GM21381 (cell line): ENCODE measurements at regions not wholly inside any gene's neighbourhood (a gene's known extent, or its start where the extent isn't known, plus 50 kb on each side); places are given as distances from the start of the nearest gene placed in this dataset.

Source experiments
- ATAC-seq: cut with Tn5 transposase; IDR thresholded peaks from one replicate; pipeline ENCODE4 v1.9.1; 2021; ENCODE audit warnings: mild to moderate bottlenecking, moderate library complexity; ENCODE audit not compliant: unreplicated experiment

GRCh38 chr6:149147938-149148718 is 169.4 kb upstream of the TAB2 start:
- ATAC-seq = no peak

- ATAC-seq = no peak
Measured at GRCh38 chr6:149149653-149150052, 167.9 kb upstream of the TAB2 start.

DNA sequence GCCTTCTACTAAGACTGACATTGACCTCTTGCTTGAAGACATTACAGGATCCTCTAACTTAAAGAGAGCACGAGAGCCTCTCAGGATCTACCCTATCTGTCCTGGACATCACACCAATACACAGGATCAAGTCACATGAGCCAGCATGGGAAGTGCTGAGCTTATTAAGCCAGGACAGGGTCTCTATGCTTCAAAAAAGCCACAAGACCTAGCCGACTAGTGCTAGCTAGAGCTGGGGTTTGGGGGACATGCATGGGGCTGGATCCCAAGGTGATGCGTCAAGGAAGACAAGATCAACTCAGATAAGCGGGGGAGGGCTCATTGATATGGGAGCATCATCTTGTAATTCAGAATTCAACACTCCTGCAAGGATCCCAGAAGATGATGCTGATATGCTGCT is 167.2 kb upstream of the TAB2 start:
- ATAC-seq = no peak

- no peak for ATAC-seq
Measured at GRCh38 chr6:149150801-149151398, 166.6 kb upstream of the TAB2 start.

- ATAC-seq = no peak
Measured at GRCh38 chr6:149152521-149152920, 165.0 kb upstream of the TAB2 start.

DNA sequence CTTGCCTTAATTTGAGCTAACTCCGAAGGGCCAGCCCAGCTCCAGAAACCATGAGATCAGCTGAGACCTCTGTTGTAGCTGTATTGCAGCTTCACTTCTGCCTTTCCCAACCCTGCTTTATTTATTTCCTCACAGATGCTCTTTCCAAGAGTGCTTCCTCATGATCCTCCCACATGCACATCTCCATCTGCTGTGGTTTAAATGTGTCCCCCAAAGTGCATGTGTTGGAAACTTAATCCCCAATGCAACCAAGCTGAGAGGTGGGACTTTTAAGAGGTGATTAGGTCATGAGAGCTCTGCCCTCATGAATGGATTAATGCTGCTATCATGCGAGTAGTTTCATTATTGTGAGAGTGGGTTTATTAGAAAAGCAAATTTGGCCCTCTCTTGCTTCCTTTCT is 164.4 kb upstream of the TAB2 start:
- ATAC-seq = no peak

- no peak for ATAC-seq
Measured at GRCh38 chr6:149153693-149154092, 163.8 kb upstream of the TAB2 start.

DNA sequence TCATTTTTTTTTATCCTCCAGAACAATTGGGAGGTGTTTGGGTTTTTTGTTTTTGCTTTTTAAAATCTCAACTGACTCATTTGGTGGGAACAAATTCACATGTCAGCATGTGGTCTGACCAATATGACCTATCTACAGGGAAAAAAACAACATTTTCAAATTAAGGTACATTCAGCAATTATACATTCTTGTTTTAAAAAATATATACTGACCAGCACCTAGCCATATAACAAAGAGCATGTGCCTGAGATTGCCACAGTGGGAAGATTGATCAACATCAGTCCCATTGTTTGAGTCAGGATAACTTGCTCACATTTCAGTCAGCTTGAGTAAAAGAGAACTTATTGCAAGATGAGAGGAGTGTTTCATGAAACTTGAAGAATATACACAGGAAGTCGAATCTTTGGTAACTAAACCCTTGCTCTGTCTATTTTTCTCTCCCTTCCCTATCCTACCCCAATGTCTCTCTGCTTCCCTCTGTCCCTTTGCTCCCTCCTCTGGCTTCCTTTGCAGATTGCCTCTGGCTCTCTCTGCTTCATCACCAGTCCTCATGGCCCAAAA is 163.2 kb upstream of the TAB2 start:
- no peak for ATAC-seq

GRCh38 chr6:149157126-149157525 is 160.4 kb upstream of the TAB2 start:
- no peak for ATAC-seq

- ATAC-seq = no peak
Measured at GRCh38 chr6:149158076-149158475, 159.4 kb upstream of the TAB2 start.

DNA sequence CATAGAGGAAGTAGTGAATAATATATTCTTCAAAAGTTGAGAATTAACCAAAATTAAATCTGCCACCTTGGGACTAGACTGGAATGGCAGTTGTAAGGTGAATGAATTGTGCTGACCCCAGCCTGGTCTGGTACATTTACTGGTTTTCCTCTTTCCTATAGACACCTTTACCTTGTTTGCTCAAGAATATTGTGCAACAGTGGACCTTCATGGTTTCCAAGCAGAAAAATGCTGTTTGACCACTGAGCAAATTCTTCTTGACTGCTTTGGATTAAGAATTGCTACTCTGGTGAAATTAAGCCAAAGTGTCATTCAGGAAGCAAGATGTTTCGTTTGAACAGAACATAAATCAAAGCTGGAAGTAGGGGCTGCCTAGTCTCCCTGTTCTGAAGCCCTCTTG is 156.6 kb upstream of the TAB2 start:
- ATAC-seq = no peak

DNA sequence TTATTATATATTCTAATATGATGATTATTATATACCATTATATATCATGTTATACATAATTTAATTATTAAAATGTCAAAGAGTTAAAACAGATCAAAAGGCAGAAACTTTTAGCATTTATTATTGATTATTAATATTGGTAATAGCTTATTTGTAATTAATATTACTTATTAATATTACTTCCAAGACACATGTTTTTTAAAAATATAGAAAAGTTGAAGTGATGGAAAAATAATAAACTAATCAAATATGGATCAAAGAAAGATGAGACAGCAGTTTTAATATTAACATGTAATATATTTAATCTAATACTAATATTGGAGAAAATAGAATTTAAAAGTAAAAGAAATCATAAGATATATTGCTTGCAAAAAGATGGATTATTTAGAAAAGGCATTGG is 154.6 kb upstream of the TAB2 start:
- no peak for ATAC-seq

- no peak for ATAC-seq
Measured at GRCh38 chr6:149164199-149164750, 153.2 kb upstream of the TAB2 start.

DNA sequence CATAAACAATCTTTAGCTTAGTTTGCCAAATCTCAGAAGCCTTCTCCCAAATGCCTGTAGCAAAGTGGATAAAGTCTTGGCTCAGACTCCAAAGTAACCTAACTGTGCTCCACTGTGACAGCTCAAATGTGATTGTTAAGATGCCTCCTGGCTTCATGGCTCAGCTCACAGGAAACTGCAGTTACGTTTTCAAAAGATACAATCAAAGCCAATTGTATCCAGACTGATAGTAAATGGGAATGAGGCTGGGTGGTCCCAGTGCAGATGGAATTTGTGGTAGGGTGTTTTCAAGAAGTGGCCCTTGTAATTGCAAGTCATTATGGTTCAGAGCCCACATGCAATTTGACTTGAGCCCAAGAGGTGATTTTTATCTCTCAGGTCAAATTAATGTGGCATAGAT is 151.2 kb upstream of the TAB2 start:
- ATAC-seq = no peak

DNA sequence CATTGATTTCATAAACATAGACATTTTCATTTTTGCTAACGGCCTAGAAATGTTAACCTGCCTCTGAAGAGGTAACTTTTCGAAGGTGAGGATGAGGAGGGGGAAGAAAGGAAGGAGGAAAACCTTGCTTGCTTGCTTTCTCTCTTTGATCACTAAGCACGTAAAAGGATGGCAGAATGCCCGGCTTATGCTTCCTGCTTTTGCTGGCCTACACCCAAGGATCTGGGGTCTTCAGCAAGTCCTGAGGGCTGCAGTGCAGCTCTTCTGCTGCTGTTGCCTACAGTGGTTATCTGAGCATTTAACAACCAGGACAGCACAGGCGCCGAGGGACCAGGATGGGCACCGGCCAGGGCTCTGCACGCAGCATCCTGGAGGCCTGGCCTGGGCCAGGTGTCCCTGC is 150.8 kb upstream of the TAB2 start:
- ATAC-seq = no peak

- no peak for ATAC-seq
Measured at GRCh38 chr6:149168968-149169367, 148.5 kb upstream of the TAB2 start.

DNA sequence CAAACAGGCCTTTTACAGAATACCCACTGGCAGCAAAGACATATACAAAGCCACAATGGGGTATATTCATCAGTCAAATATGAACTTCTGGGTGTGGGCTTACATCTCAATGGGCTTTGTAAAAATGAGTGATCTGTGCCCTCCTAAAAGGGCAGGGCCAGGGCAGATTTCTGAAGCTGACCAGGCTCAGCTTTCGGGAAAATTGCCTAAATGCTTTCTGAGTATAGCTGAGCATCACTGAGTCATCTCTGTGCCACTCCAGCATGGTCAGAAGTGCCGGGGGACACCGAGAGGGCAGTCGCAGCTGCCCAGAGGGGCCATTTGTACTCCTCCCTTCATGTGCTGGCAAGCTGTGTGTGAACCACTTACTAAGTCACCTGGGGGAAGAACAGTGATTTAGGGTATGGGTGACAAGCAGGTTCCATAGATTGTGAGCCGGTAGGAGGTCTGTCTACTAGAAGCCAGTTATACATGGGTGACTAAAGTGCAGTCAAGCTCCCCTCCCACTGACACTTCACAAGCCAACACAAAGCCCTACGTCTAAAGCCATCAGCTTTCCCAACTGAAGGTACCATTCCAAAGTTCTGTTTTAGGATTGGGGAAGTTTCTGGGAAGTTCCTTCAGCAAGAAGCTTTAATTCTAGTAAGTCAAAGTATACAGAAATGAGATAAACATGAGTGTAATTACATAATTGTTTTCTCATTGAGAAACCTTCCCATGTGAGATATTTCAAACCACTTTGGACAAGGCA is 147.6 kb upstream of the TAB2 start:
- no peak for ATAC-seq

DNA sequence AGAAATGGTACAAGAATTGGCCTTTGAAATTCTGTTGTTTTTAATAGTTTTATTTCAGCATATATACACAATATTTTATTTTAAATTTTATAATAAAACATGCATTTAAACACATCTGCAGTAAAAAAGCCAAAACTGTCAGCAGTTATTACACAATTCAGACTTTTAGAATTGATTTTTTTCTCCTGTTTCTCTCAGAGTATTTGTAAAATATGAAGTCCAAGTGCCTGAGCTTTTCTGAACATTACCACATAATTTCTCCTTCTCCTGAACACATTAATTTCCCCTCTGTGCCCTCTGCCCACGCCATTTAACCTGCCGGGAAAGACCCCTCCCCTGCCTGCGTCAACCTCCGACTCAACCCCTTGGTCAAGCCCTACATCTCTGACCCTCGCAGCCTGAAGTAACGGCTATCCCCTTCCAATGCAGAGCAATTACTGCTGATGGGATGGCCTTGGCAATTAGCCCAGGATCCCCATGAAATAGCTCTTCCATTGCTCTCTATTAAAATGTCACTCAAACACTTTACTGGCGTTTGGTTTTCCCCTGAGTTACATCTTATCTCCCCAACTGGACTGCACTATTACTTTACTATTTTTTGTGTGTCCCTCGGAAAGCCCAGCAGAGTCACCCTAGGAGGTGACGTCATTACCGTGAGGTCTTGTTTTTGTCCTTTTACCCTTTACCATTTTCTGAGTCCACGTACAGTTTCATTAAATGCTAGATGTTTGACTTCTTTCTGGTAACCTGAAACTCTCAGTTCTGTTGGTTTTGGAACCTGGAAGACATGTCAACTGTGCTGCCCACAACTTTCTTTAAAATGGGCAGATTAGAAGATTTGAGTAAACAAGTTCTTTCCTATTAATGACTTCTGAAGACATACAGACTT is 146.7 kb upstream of the TAB2 start:
- ATAC-seq = no peak

DNA sequence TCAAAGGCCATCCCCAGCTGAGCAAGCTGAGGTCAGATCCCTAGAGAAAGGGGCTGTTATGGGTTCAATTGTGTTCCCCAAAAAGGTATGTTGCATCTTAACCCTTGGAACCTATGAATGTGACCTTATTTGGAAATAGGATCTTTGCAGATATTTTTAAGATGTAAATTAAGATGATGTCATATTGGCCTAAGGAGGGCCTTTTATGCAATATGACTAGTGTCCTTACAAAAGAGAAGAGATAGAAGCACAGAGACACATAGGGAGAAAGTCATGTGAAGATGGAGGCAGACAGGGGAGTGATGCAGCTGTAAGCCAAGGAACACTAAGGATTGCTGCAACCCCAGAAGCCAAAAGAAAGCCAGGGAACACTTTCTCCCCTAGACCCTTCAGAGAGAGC is 144.3 kb upstream of the TAB2 start:
- no peak for ATAC-seq

- no peak for ATAC-seq
Measured at GRCh38 chr6:149174962-149175361, 142.6 kb upstream of the TAB2 start.
